ENCODE measurements at regions not wholly inside any gene's neighbourhood (a gene's known extent, or its start where the extent isn't known, plus 50 kb on each side); places are given as distances from the start of the nearest gene placed in this dataset.

- Histone ChIP-seq H3K27me3 (no peaks in the 10 kb centered on the region), H3K4me1 (no peaks in the 10 kb centered on the region), H3K9me3 (peaks cover 0 to 13% (median 2%) of the 10 kb centered on the region in 4 donors), H3K27ac (no peak overlapping the region), H3K4me3 (no peak overlapping the region), H3K36me3 (no peaks in the 10 kb centered on the region)
- TF ChIP-seq, protein P1, sequence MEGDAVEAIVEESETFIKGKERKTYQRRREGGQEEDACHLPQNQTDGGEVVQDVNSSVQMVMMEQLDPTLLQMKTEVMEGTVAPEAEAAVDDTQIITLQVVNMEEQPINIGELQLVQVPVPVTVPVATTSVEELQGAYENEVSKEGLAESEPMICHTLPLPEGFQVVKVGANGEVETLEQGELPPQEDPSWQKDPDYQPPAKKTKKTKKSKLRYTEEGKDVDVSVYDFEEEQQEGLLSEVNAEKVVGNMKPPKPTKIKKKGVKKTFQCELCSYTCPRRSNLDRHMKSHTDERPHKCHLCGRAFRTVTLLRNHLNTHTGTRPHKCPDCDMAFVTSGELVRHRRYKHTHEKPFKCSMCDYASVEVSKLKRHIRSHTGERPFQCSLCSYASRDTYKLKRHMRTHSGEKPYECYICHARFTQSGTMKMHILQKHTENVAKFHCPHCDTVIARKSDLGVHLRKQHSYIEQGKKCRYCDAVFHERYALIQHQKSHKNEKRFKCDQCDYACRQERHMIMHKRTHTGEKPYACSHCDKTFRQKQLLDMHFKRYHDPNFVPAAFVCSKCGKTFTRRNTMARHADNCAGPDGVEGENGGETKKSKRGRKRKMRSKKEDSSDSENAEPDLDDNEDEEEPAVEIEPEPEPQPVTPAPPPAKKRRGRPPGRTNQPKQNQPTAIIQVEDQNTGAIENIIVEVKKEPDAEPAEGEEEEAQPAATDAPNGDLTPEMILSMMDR (IDR thresholded peaks at IDR 0.05): no peak
- no peak for TF ChIP-seq POLR2A (IDR thresholded peaks at IDR 0.05)
- TF ChIP-seq EP300 (IDR thresholded peaks at IDR 0.05): no peak
- no peak for DNase-seq (ENCODE audit: low spot score in 2 of 2)
- WGBS, 2 donors: 92 to 93% methylated on average over 4 of the region's 4 CpGs
Measured at GRCh38 chr5:88588609-88589008, 294.4 kb downstream of the MEF2C start.

DNA sequence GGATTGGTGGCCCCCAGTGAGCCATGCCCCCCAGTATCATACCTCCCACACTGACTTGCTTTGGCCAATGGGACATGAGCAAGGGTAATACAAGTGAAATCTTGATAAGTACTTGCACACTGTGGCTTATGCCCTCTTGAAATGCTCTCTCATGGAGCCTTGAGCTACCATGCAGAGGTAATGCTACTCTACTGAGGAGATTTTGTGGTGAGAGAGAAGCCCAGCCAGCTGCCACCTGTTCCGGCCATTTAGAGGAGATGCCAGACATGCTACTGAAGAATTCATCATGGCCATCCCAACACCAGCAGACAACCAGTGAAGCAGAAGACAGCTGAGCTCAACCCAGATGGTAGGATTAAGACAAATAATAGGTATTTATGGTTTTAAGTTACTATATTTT, 299.5 kb downstream of the MEF2C start:
- H3K27me3 ChIP-seq: no peaks in the 10 kb centered on the region

GRCh38 chr5:88558366-88558765, 289.7 kb upstream of the TMEM161B start:
- 89 to 91% methylated on average over 5 of the region's 5 CpGs for WGBS, 2 donors

More for the DNA sequence above, 299.5 kb downstream of the MEF2C start:
- Histone ChIP-seq H3K4me3 (no peak overlapping the region), H3K4me1 (no peaks in the 10 kb centered on the region), H3K9me3 (peaks cover 0 to 6% (median 2%) of the 10 kb centered on the region in 4 donors), H3K36me3 (no peaks in the 10 kb centered on the region), H3K27ac (no peak overlapping the region)
- 95 to 100% methylated on average over 1 of the region's 1 CpG for WGBS, 2 donors
- TF ChIP-seq POLR2A (IDR thresholded peaks at IDR 0.05) (no peak), EP300 (IDR thresholded peaks at IDR 0.05) (no peak)
- TF ChIP-seq, protein P1 (IDR thresholded peaks at IDR 0.05): no peak
- DNase-seq (ENCODE audit: low spot score in 2 of 2): no peak

GRCh38 chr5:88557881-88558280, 289.2 kb upstream of the TMEM161B start:
- no peaks in the 10 kb centered on the region for H3K27me3 ChIP-seq
- no peaks in the 10 kb centered on the region for H3K4me1 ChIP-seq
- TF ChIP-seq, protein P1 (IDR thresholded peaks at IDR 0.05): no peak
- TF ChIP-seq POLR2A (IDR thresholded peaks at IDR 0.05): no peak
- TF ChIP-seq EP300 (IDR thresholded peaks at IDR 0.05): no peak
- DNase-seq (ENCODE audit: low spot score in 2 of 2): no peak
- H3K27ac ChIP-seq: no peak overlapping the region
- H3K9me3 ChIP-seq: no peaks in the 10 kb centered on the region
- H3K36me3 ChIP-seq: no peaks in the 10 kb centered on the region
- H3K4me3 ChIP-seq: no peak overlapping the region
- WGBS, 2 donors: 85 to 94% methylated on average over 3 of the region's 3 CpGs

More at GRCh38 chr5:88558366-88558765, 289.7 kb upstream of the TMEM161B start:
- Histone ChIP-seq H3K4me1 (no peaks in the 10 kb centered on the region), H3K4me3 (no peak overlapping the region), H3K27me3 (no peaks in the 10 kb centered on the region), H3K9me3 (no peaks in the 10 kb centered on the region), H3K36me3 (no peaks in the 10 kb centered on the region), H3K27ac (no peak overlapping the region)
- no peak for TF ChIP-seq POLR2A (IDR thresholded peaks at IDR 0.05)
- TF ChIP-seq EP300 (IDR thresholded peaks at IDR 0.05): no peak
- TF ChIP-seq, protein P1 (IDR thresholded peaks at IDR 0.05): no peak
- DNase-seq (ENCODE audit: low spot score in 2 of 2): no peak

GRCh38 chr5:88557131-88557530, 288.5 kb upstream of the TMEM161B start:
- H3K9me3 ChIP-seq: no peaks in the 10 kb centered on the region
- no peak overlapping the region for H3K27ac ChIP-seq
- 83 to 85% methylated on average over 2 of the region's 2 CpGs for WGBS, 2 donors
- H3K4me3 ChIP-seq: no peak overlapping the region
- DNase-seq (ENCODE audit: low spot score in 2 of 2): no peak
- TF ChIP-seq POLR2A (IDR thresholded peaks at IDR 0.05) (no peak), EP300 (IDR thresholded peaks at IDR 0.05) (no peak)
- TF ChIP-seq, protein P1 (IDR thresholded peaks at IDR 0.05): no peak
- H3K36me3 ChIP-seq: no peaks in the 10 kb centered on the region
- no peaks in the 10 kb centered on the region for H3K27me3 ChIP-seq
- no peaks in the 10 kb centered on the region for H3K4me1 ChIP-seq
